ENCODE measurements at regions not wholly inside any gene's neighbourhood (a gene's known extent, or its start where the extent isn't known, plus 50 kb on each side); places are given as distances from the start of the nearest gene placed in this dataset.

DNA sequence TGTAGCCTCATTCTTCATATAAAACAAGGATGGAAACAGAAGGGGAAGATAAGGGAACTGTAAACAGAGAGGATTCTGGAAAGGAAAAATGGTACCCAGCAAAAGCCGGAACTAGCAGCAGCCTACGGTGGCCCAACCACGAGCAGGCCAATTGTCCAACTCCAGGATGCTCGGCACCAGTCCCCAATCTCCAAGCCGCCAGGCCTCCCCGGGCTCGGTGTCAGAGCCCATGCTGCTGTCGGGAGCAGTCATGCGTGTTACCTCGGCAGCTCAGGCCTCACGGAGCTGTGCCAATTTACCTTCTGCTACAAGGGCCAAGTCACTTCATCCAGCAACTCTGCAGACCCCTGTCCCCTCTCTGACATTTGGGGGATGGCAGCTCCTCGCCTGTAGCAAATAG lies 130.8 kb downstream of the ZBTB18 start:
- TF ChIP-seq, protein P1, sequence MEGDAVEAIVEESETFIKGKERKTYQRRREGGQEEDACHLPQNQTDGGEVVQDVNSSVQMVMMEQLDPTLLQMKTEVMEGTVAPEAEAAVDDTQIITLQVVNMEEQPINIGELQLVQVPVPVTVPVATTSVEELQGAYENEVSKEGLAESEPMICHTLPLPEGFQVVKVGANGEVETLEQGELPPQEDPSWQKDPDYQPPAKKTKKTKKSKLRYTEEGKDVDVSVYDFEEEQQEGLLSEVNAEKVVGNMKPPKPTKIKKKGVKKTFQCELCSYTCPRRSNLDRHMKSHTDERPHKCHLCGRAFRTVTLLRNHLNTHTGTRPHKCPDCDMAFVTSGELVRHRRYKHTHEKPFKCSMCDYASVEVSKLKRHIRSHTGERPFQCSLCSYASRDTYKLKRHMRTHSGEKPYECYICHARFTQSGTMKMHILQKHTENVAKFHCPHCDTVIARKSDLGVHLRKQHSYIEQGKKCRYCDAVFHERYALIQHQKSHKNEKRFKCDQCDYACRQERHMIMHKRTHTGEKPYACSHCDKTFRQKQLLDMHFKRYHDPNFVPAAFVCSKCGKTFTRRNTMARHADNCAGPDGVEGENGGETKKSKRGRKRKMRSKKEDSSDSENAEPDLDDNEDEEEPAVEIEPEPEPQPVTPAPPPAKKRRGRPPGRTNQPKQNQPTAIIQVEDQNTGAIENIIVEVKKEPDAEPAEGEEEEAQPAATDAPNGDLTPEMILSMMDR (IDR thresholded peaks at IDR 0.05), result no peak
- TF ChIP-seq EP300 (IDR thresholded peaks at IDR 0.05) (no peak), POLR2A (IDR thresholded peaks at IDR 0.05) (no peak), POLR2AphosphoS5 (IDR thresholded peaks at IDR 0.05) (no peak)

All from upper lobe of left lung (tissue), 4 donors.